Keratinocyte (primary cell): ENCODE measurements at regions not wholly inside any gene's neighbourhood (a gene's known extent, or its start where the extent isn't known, plus 50 kb on each side); places are given as distances from the start of the nearest gene placed in this dataset.

Source experiments
- EZH2 ChIP-seq: IDR thresholded peaks from one replicate; pipeline ENCODE4 v1.6.1; 2012; ENCODE audit warnings: inconsistent platforms, mild to moderate bottlenecking, low read length, moderate library complexity
- TF ChIP-seq, protein P1 (sequence below), 3 experiments: IDR thresholded peaks in 1 of 3; conservative IDR thresholded peaks in 1 of 3; optimal IDR thresholded peaks in 1 of 3; 2 replicates in 2 of 3; 3 replicates in 1 of 3; pipeline versions ENCODE3 to v1.5.1; 2011; ENCODE audit warnings: low read length in 3 of 3, mild to moderate bottlenecking in 3 of 3, moderate library complexity in 2 of 3, control low read depth in 1 of 3, inconsistent platforms in 1 of 3; ENCODE audit not compliant: insufficient read depth in 2 of 3; ENCODE audit errors: extremely low read depth in 1 of 3

DNA sequence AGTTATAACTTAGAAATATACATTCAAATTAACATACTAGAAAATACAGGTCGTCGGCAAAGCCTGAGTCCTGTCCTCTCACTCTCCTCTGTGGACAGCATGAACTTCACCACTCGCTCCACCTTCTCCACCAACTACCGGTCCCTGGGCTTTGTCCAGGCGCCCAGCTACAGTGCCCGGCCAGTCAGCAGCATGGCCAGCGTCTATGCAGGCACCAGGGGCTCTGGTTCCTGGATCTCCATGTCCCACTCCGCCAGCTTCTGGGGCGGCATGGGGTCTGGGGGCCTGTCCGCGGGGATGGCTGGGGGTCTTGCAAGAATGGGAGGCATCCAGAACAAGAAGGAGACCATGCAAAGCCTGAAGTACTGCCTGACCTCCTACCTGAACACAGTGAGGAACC, 319.4 kb downstream of the ZFHX3 start:
- TF ChIP-seq, protein P1, sequence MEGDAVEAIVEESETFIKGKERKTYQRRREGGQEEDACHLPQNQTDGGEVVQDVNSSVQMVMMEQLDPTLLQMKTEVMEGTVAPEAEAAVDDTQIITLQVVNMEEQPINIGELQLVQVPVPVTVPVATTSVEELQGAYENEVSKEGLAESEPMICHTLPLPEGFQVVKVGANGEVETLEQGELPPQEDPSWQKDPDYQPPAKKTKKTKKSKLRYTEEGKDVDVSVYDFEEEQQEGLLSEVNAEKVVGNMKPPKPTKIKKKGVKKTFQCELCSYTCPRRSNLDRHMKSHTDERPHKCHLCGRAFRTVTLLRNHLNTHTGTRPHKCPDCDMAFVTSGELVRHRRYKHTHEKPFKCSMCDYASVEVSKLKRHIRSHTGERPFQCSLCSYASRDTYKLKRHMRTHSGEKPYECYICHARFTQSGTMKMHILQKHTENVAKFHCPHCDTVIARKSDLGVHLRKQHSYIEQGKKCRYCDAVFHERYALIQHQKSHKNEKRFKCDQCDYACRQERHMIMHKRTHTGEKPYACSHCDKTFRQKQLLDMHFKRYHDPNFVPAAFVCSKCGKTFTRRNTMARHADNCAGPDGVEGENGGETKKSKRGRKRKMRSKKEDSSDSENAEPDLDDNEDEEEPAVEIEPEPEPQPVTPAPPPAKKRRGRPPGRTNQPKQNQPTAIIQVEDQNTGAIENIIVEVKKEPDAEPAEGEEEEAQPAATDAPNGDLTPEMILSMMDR (optimal IDR thresholded peaks at IDR 0.05 in 1 of 3, IDR thresholded peaks at IDR 0.05 in 1 of 3, conservative IDR thresholded peaks at IDR 0.05 in 1 of 3; ENCODE audit: extremely low read depth in 1 of 3, insufficient read depth in 2 of 3, low read length in 3 of 3) = no peak
- TF ChIP-seq EZH2 = no peak
